K562 (cell line): ENCODE measurements at regions not wholly inside any gene's neighbourhood (a gene's known extent, or its start where the extent isn't known, plus 50 kb on each side); places are given as distances from the start of the nearest gene placed in this dataset.

Source experiments
- ATAC-seq: fragments of 200-7000 bp; cut with Tn5 transposase; 3 replicates; pipeline ENCODE4 v1.9.1; 2020; ENCODE audit warnings: moderate library complexity
- BruUV-seq: library from RNA; stranded (reverse); fragments of 400-500 nt; replicated peaks from 2 replicates; lab custom pipeline; 2021; lab: Mats Ljungman, UMichigan
- CTCF ChIA-PET: fragments of 300-600 bp; formaldehyde crosslinking; extraction: SDS; loops from one replicate; lab custom pipeline; 2021; ENCODE audit warnings: low intra/inter-chr PET ratio; lab: Yijun Ruan, JAX
- POLR2A ChIA-PET: fragments of 300-600, 350-650 bp; sonication (Branson Sonifier 250); formaldehyde crosslinking; extraction: SDS; loops from one replicate; lab custom pipeline; 2021; ENCODE audit warnings: antibody characterized with exemption, inconsistent platforms; lab: Yijun Ruan, JAX
- DNase-seq, 4 experiments: peaks; one replicate each; pipeline versions ENCODE4 v3.0.0 to v3.0.0-alpha.2; 2011 to 2018; ENCODE audit warnings: low spot score in 3 of 4, mixed read lengths in 3 of 4; ENCODE audit errors: extremely low read depth in 1 of 4
- FAIRE-seq: peaks from 2 replicates; lab custom pipeline; 2011; peaks lifted over from hg19 to GRCh38; lab: Jason Lieb, UNC
- H2AFZ ChIP-seq: 2 replicates; pipeline ENCODE4 v1.6.0; 2011; ENCODE audit warnings: low read depth, low read length, control low read depth, inconsistent platforms
- H3K27ac ChIP-seq: fragments of 200-600 bp; 3 replicates; pipeline ENCODE4 v1.8.0; 2011; ENCODE audit warnings: low read depth, mild to moderate bottlenecking, control low read depth, inconsistent platforms, low read length, moderate library complexity, mixed read lengths; ENCODE audit errors: extremely low read depth
- H3K27me3 ChIP-seq, 2 experiments: fragments of 300-600 bp in 1 of 2; 2 replicates in 1 of 2; 3 replicates in 1 of 2; pipeline versions ENCODE4 v1.6.0 to v1.8.0; 2011; ENCODE audit warnings: inconsistent platforms in 2 of 2, low read length in 2 of 2, mild to moderate bottlenecking in 1 of 2, mixed read lengths in 1 of 2, moderate library complexity in 1 of 2; ENCODE audit not compliant: control insufficient read depth in 2 of 2, insufficient read depth in 2 of 2
- H3K36me3 ChIP-seq: fragments of 300-600 bp; 3 replicates; pipeline ENCODE4 v1.8.0; 2011; ENCODE audit warnings: mild to moderate bottlenecking, low read length, inconsistent platforms; ENCODE audit not compliant: control insufficient read depth, insufficient read depth
- H3K4me1 ChIP-seq, 2 experiments: fragments of 200-600 bp in 1 of 2; replicated peaks in 1 of 2; 2 replicates in 1 of 2; 3 replicates in 1 of 2; pipeline versions ENCODE4 v1.5.1 to v1.8.0; 2011; ENCODE audit warnings: inconsistent platforms in 2 of 2, low read length in 2 of 2, mild to moderate bottlenecking in 1 of 2, mixed read lengths in 1 of 2, moderate library complexity in 1 of 2; ENCODE audit not compliant: control insufficient read depth in 2 of 2, insufficient read depth in 2 of 2
- H3K4me2 ChIP-seq: 2 replicates; pipeline ENCODE4 v1.6.1; 2011; ENCODE audit warnings: low read length, control low read depth, inconsistent platforms, mixed read lengths; ENCODE audit not compliant: insufficient read depth
- H3K4me3 ChIP-seq: fragments of 200-600 bp; sonication (generic), shearing (Covaris generic); 2 replicates; pipeline ENCODE4 v1.5.1; 2016; ENCODE audit warnings: control low read depth, inconsistent platforms
- H3K79me2 ChIP-seq: fragments of 200-600 bp; 3 replicates; pipeline ENCODE4 v1.8.0; 2011; ENCODE audit warnings: low read length, inconsistent platforms; ENCODE audit not compliant: control insufficient read depth, insufficient read depth
- H3K9ac ChIP-seq, 2 experiments: 2 replicates each; pipeline versions ENCODE4 v1.6.0 to v1.6.1; 2011; ENCODE audit warnings: low read depth in 2 of 2, low read length in 2 of 2, control low read depth in 1 of 2, inconsistent platforms in 1 of 2, mild to moderate bottlenecking in 1 of 2, mixed read lengths in 1 of 2; ENCODE audit not compliant: insufficient read depth in 1 of 2
- H3K9me1 ChIP-seq: one replicate; pipeline ENCODE4 v1.6.0; 2011; ENCODE audit warnings: inconsistent platforms, mild to moderate bottlenecking, low read length, moderate library complexity; ENCODE audit not compliant: control insufficient read depth, insufficient read depth
- H3K9me3 ChIP-seq: replicated peaks from 2 replicates; pipeline ENCODE4 v1.5.1; 2011; ENCODE audit warnings: low read depth, low read length, inconsistent platforms; ENCODE audit not compliant: control insufficient read depth, insufficient read depth
- H4K20me1 ChIP-seq: replicated peaks from 2 replicates; pipeline ENCODE4 v1.6.1; 2011; ENCODE audit warnings: low read length, inconsistent platforms, mixed read lengths; ENCODE audit not compliant: control insufficient read depth, insufficient read depth
- CBX5 ChIP-seq: IDR thresholded peaks from 2 replicates; pipeline ENCODE4 v1.6.1; 2014; ENCODE audit warnings: low read depth, borderline replicate concordance
- CUX1 ChIP-seq: fragments of 200-800 bp; sonication (Bioruptor generic); IDR thresholded peaks from 2 replicates; pipeline ENCODE4 v1.6.1; 2016; ENCODE audit warnings: missing genetic modification characterization, missing compliant biosample characterization
- ELF2 ChIP-seq: fragments of 250-450 bp; sonication (Bioruptor Pico); IDR thresholded peaks from 2 replicates; pipeline ENCODE4 v1.5.0; 2021; ENCODE audit warnings: mild to moderate bottlenecking
- ETS2 ChIP-seq: IDR thresholded peaks from 2 replicates; pipeline ENCODE4 v1.6.1; 2016; ENCODE audit warnings: borderline replicate concordance, missing genetic modification characterization, mild to moderate bottlenecking, moderate library complexity, missing compliant biosample characterization; ENCODE audit not compliant: poor library complexity, severe bottlenecking
- MCM5 ChIP-seq: fragments of 450-650 bp; IDR thresholded peaks from 2 replicates; pipeline ENCODE4 v1.6.1; 2016; ENCODE audit warnings: low read depth
- MEIS2 ChIP-seq: fragments of 450-650 bp; IDR thresholded peaks from 2 replicates; pipeline ENCODE4 v1.6.1; 2014; ENCODE audit warnings: mild to moderate bottlenecking; ENCODE audit not compliant: partially characterized antibody
- NELFE ChIP-seq: IDR thresholded peaks from 2 replicates; pipeline ENCODE4 v1.6.1; 2011; ENCODE audit warnings: mild to moderate bottlenecking; ENCODE audit not compliant: insufficient read depth, insufficient read length
- RCOR1 ChIP-seq, 2 experiments: IDR thresholded peaks; 2 replicates each; pipeline ENCODE4 v1.6.1; 2012; ENCODE audit warnings: low read depth in 2 of 2, low read length in 2 of 2, borderline replicate concordance in 1 of 2, improper control_type of control experiment in 1 of 2
- TEAD2 ChIP-seq: fragments of 450-650 bp; IDR thresholded peaks from 2 replicates; pipeline ENCODE4 v1.6.1; 2016; ENCODE audit warnings: missing genetic modification characterization, control low read depth, missing compliant biosample characterization
- TEAD4 ChIP-seq, 2 experiments: sonication (generic) in 1 of 2; formaldehyde crosslinking in 1 of 2; IDR thresholded peaks; 2 replicates each; pipeline versions ENCODE4 v1.6.1 to v1.8.0; 2012 to 2022; ENCODE audit warnings: borderline replicate concordance in 1 of 2, inconsistent platforms in 1 of 2, low read length in 1 of 2, mild to moderate bottlenecking in 1 of 2, missing genetic modification reagents in 1 of 2
- ZC3H4 ChIP-seq: sonication (generic); formaldehyde crosslinking; IDR thresholded peaks from 2 replicates; pipeline ENCODE4 v1.9.0; 2021; ENCODE audit warnings: missing genetic modification reagents, borderline replicate concordance
- ZFP1 ChIP-seq: fragments of 450-650 bp; formaldehyde crosslinking; IDR thresholded peaks from 2 replicates; pipeline ENCODE4 v1.4.0; 2020; ENCODE audit warnings: mild to moderate bottlenecking, mixed read lengths
- ZNF445 ChIP-seq: fragments of 250-450 bp; sonication (Bioruptor Pico); IDR thresholded peaks from 2 replicates; pipeline ENCODE4 v1.4.0; 2020; ENCODE audit warnings: low read depth, mild to moderate bottlenecking, moderate library complexity
- WGBS: fragments of 100-300 bp; shearing (Covaris generic); methylation state at CpG from one replicate; pipeline ENCODE4 v1.1.6; 2016; ENCODE audit warnings: low coverage, mixed read lengths; ENCODE audit not compliant: insufficient coverage; ENCODE audit errors: missing lambda C conversion rate; 5-methylcytosine and 5-hydroxymethylcytosine counted together
- in situ Hi-C: fragments of 300-500 bp; cut with MboI; formaldehyde crosslinking; loops from 4 replicates; pipeline ENCODE4 v1.15.0; 2018; ENCODE audit warnings: inconsistent platforms, mixed read lengths
- intact Hi-C: fragments of 100-400 bp; cut with micrococcal nuclease; formaldehyde crosslinking; loops from 2 replicates; pipeline ENCODE4 v1.14.2; 2022

GRCh38 chr13:50493683-50494082, 349.8 kb downstream of the DLEU7 start:
- Histone ChIP-seq H4K20me1 (no peaks in the 10 kb centered on the region), H2AFZ (no peak overlapping the region), H3K27me3 (no peaks in the 10 kb centered on the region), H3K9me1 (no peaks in the 10 kb centered on the region), H3K27ac (no peak overlapping the region), H3K36me3 (no peaks in the 10 kb centered on the region), H3K4me2 (no peak overlapping the region), H3K9me3 (no peaks in the 10 kb centered on the region), H3K4me3 (no peak overlapping the region), H3K4me1 (no peaks in the 10 kb centered on the region; a peak in 1 of 5 replicates), H3K9ac (no peak overlapping the region), H3K79me2 (no peaks in the 10 kb centered on the region)
- no peak for TF ChIP-seq ZC3H4 (CRISPR knock-in tag)
- no peak for TF ChIP-seq ZNF445 (CRISPR knock-in tag)
- no peak for TF ChIP-seq ELF2 (CRISPR knock-in tag)
- no peak for TF ChIP-seq RCOR1 (IDR thresholded peaks at IDR 0.05; ENCODE audit: borderline replicate concordance in 1 of 2, low read depth in 2 of 2, low read length in 2 of 2)
- TF ChIP-seq CBX5 = no peak
- no peak for TF ChIP-seq TEAD2 (tag)
- TF ChIP-seq CUX1 = no peak
- TF ChIP-seq NELFE = no peak
- TF ChIP-seq MCM5 = no peak
- no peak for TF ChIP-seq TEAD4 (IDR thresholded peaks at IDR 0.05; ENCODE audit: low read length)
- no peak for TF ChIP-seq TEAD4 (CRISPR knock-in tag; IDR thresholded peaks at IDR 0.05; ENCODE audit: borderline replicate concordance)
- TF ChIP-seq ZFP1 (CRISPR knock-in tag) = no peak
- TF ChIP-seq ETS2 (tag) = no peak
- TF ChIP-seq MEIS2 = no peak
- BruUV-seq = no TSS peak
- intact Hi-C loops = no loop called here
- DNase-seq = no peak
- ChIA-PET CTCF (no interaction called here), POLR2A (no interaction called here)
- FAIRE-seq = no peak
- no peak for ATAC-seq
- 19% methylated on average over 2 of the region's 3 CpGs for WGBS
- in situ Hi-C loops = no loop called here
